T-cell (primary cell): ENCODE measurements at regions not wholly inside any gene's neighbourhood (a gene's known extent, or its start where the extent isn't known, plus 50 kb on each side); places are given as distances from the start of the nearest gene placed in this dataset.

ENCODE experiments used
- ATAC-seq, 4 experiments: fragments of 200-7000 bp in 3 of 4; fragments of 150-1000 bp in 1 of 4; cut with Tn5 transposase; replicated peaks in 1 of 4; 1 replicate in 3 of 4; 2 replicates in 1 of 4; pipeline ENCODE4 v1.10.0; 2021; ENCODE audit warnings: moderate library complexity in 3 of 4, mild to moderate bottlenecking in 2 of 4, moderate number of reproducible peaks in 1 of 4
- CTCF ChIA-PET, 2 donors: fragments of 300-600 bp; sonication (Branson Sonifier 250); formaldehyde crosslinking; loops; one replicate each; lab custom pipeline; 2022; ENCODE audit warnings: antibody characterized with exemption in 2 of 2; lab: Charles Lee
- POLR2A ChIA-PET, 2 donors: fragments of 300-600 bp; sonication (Branson Sonifier 250); formaldehyde crosslinking; loops; one replicate each; lab custom pipeline; 2022; ENCODE audit warnings: antibody characterized with exemption in 2 of 2; lab: Charles Lee
- DNase-seq, 35 experiments: peaks; one replicate each; pipeline versions ENCODE4 v3.0.0 to v3.0.0-alpha.2; 2013 to 2023
- H3K27ac ChIP-seq: one replicate; pipeline ENCODE4 v1.5.1; 2013; ENCODE audit warnings: low read length
- H3K27me3 ChIP-seq, 2 experiments: replicated peaks in 1 of 2; 1 replicate in 1 of 2; 2 replicates in 1 of 2; pipeline versions ENCODE4 v1.6.1 to v1.7.0; 2013; ENCODE audit warnings: low read length in 1 of 2, mixed read lengths in 1 of 2; ENCODE audit not compliant: control insufficient read depth in 2 of 2, insufficient read depth in 2 of 2; ENCODE audit errors: extremely low read depth in 1 of 2
- H3K36me3 ChIP-seq, 2 donors: 1 replicate in 1 of 2; 2 replicates in 1 of 2; pipeline versions ENCODE4 v1.6.1 to v1.7.0; 2013; ENCODE audit warnings: low read length in 1 of 2; ENCODE audit not compliant: control insufficient read depth in 2 of 2, insufficient read depth in 1 of 2; ENCODE audit errors: extremely low read depth in 1 of 2
- H3K4me1 ChIP-seq, 2 experiments: 1 replicate in 1 of 2; 2 replicates in 1 of 2; pipeline versions ENCODE4 v1.6.1 to v1.7.0; 2013; ENCODE audit warnings: low read length in 2 of 2, mixed read lengths in 1 of 2; ENCODE audit not compliant: insufficient read depth in 2 of 2, control insufficient read depth in 1 of 2; ENCODE audit errors: extremely low read depth in 1 of 2
- H3K4me3 ChIP-seq, 2 donors: 1 replicate in 1 of 2; 2 replicates in 1 of 2; pipeline versions ENCODE4 v1.5.1 to v1.7.0; 2013; ENCODE audit warnings: mild to moderate bottlenecking in 2 of 2, low read length in 1 of 2, moderate library complexity in 1 of 2; ENCODE audit not compliant: control insufficient read depth in 1 of 2; ENCODE audit errors: extremely low read depth in 1 of 2
- H3K9me3 ChIP-seq: 2 replicates; pipeline ENCODE4 v1.7.0; 2013
- H3K27ac Mint-ChIP-seq, 2 donors: one replicate each; pipeline ENCODE4 v1.8.0; 2020 to 2021; ENCODE audit warnings: mild to moderate bottlenecking in 2 of 2, mixed read lengths in 2 of 2
- H3K27me3 Mint-ChIP-seq, 2 donors: one replicate each; pipeline ENCODE4 v1.8.0; 2021 to 2022; ENCODE audit warnings: mixed read lengths in 2 of 2
- H3K36me3 Mint-ChIP-seq: one replicate; pipeline ENCODE4 v1.8.0; 2021; ENCODE audit warnings: mixed read lengths
- H3K4me1 Mint-ChIP-seq, 3 donors: one replicate each; pipeline ENCODE4 v1.8.0; 2020 to 2022; ENCODE audit warnings: mixed read lengths in 3 of 3, mild to moderate bottlenecking in 1 of 3
- H3K4me3 Mint-ChIP-seq, 3 donors: one replicate each; pipeline ENCODE4 v1.8.0; 2020 to 2022; ENCODE audit warnings: mild to moderate bottlenecking in 3 of 3, mixed read lengths in 3 of 3, moderate library complexity in 3 of 3
- H3K9me3 Mint-ChIP-seq, 3 donors: one replicate each; pipeline ENCODE4 v1.8.0; 2020 to 2022; ENCODE audit warnings: mixed read lengths in 3 of 3
- WGBS: methylation state at CpG from one replicate; pipeline ENCODE4 v1.1.5; 2013; ENCODE audit warnings: missing lambda C conversion rate; ENCODE audit not compliant: insufficient coverage; 5-methylcytosine and 5-hydroxymethylcytosine counted together

DNA sequence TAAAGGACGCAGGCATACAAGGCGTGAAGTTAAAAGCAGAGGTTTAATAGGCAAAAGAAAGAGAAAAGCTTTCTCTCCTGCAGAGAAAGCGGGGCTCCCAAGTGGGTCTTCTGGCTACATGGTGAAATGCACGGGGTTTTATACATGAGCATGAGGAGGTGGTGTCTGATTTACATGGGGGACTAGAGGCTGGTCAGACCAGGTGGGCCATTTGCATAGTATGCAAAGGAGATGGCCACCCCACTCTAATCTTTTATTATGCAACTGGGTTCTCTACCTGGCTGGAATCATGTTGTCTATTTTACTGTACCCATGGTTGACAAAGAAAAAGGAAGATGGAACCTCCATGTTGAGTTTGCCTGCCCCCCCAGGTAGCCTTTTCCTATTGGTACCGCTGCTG, 356.2 kb downstream of the KCNJ3 start:
- WGBS: no CpG with 5 or more reads among the region's 5 CpGs
- DNase-seq: no peak
- Histone ChIP-seq H3K9me3 (no peaks in the 10 kb centered on the region), H3K4me1 (no peaks in the 10 kb centered on the region), H3K4me3 (no peak overlapping the region), H3K27me3 (no peaks in the 10 kb centered on the region), H3K36me3 (no peaks in the 10 kb centered on the region), H3K27ac (no peak overlapping the region)
- ChIA-PET CTCF (no interaction called here), POLR2A (no interaction called here)
- Mint-ChIP-seq H3K36me3 (no peaks in the 10 kb centered on the region), H3K27me3 (no peaks in the 10 kb centered on the region), H3K4me1 (no peaks in the 10 kb centered on the region), H3K27ac (no peak overlapping the region), H3K9me3 (peaks cover 5 to 9% (median 7%) of the 10 kb centered on the region in 3 donors), H3K4me3 (no peak overlapping the region)
- ATAC-seq: no peak

DNA sequence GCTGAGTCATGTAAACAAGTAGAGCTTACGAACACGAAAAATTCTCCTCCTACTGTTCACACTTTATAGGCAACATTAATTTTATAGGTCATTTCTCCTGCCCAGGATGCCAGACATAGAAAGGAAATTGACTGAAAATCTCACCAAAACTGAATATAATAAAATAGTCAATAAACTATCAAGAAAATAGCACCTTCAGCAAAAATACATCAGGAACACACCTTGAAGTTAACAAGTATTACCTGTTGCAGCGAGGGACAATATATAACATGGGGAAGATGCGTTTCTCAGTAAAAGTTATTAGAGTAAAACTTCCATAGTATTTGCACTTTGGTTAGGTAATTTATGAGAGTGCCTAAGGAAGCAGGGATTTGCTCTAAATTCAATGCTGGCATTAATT, 344.6 kb downstream of the KCNJ3 start:
- Histone ChIP-seq H3K4me1 (no peaks in the 10 kb centered on the region), H3K9me3 (no peaks in the 10 kb centered on the region), H3K27me3 (no peaks in the 10 kb centered on the region), H3K36me3 (no peaks in the 10 kb centered on the region), H3K4me3 (no peak overlapping the region), H3K27ac (no peak overlapping the region)
- no CpG with 5 or more reads among the region's 4 CpGs for WGBS
- ATAC-seq (no peak), DNase-seq (no peak)
- H3K27ac Mint-ChIP-seq: no peak overlapping the region
- no peak overlapping the region for H3K4me3 Mint-ChIP-seq
- no peaks in the 10 kb centered on the region for H3K4me1 Mint-ChIP-seq
- no peaks in the 10 kb centered on the region for H3K36me3 Mint-ChIP-seq
- POLR2A ChIA-PET: no interaction called here
- H3K9me3 Mint-ChIP-seq: peaks cover 0 to 10% (median 8%) of the 10 kb centered on the region in 3 donors
- H3K27me3 Mint-ChIP-seq: no peaks in the 10 kb centered on the region
- CTCF ChIA-PET: no interaction called here

DNA sequence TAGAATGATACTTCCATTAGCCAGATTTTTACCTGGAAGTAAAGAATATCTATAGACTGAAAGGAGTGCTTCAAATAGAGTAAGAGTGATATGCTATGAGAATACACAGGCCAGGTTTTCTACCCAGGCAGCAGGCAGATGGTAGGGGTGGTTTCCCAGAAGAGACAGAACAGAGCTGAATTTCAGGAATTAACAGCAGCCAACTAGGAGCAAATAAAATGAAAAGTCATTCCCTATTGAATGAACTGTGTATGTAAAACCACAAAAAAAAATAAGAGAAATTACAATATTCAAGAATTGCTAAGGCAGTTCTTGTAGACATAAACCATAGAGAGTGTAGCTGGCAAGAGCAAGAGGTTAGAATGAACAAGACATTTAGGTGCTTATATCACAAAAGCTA, 336.8 kb downstream of the KCNJ3 start:
- ATAC-seq (no peak), DNase-seq (no peak)
- Histone ChIP-seq H3K36me3 (no peaks in the 10 kb centered on the region), H3K4me1 (no peaks in the 10 kb centered on the region), H3K4me3 (no peak overlapping the region), H3K27ac (no peak overlapping the region), H3K9me3 (no peaks in the 10 kb centered on the region), H3K27me3 (no peaks in the 10 kb centered on the region)
- POLR2A ChIA-PET: no interaction called here
- Mint-ChIP-seq H3K9me3 (peaks cover 7 to 8% (median 8%) of the 10 kb centered on the region in 3 donors), H3K27me3 (no peaks in the 10 kb centered on the region), H3K4me3 (no peak overlapping the region), H3K27ac (no peak overlapping the region), H3K4me1 (no peaks in the 10 kb centered on the region), H3K36me3 (no peaks in the 10 kb centered on the region)
- CTCF ChIA-PET: no interaction called here

DNA sequence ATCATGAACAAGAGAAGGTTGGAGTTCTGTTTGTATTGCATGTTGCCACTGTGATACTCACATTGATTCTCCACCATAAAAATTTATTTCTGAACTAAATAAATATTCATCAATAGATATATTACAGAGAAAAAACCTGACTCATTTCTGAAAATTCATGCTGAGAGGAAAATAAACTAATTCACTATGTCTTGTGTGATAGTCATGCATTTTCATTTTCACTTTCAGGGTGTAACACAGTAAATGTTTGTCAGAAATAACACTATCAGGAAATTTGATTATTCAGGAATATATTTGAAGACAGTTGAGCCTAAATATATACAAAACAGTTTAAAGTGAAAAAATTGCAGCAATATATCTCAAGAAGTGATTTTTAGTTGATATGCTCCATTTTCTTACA, 335.2 kb downstream of the KCNJ3 start:
- peaks cover 3 to 10% (median 8%) of the 10 kb centered on the region in 3 donors for H3K9me3 Mint-ChIP-seq
- Histone ChIP-seq H3K4me1 (no peaks in the 10 kb centered on the region), H3K36me3 (no peaks in the 10 kb centered on the region), H3K27me3 (no peaks in the 10 kb centered on the region), H3K4me3 (no peak overlapping the region), H3K9me3 (no peaks in the 10 kb centered on the region), H3K27ac (no peak overlapping the region)
- no peak overlapping the region for H3K27ac Mint-ChIP-seq
- no peaks in the 10 kb centered on the region for H3K4me1 Mint-ChIP-seq
- ChIA-PET CTCF (no interaction called here), POLR2A (no interaction called here)
- H3K4me3 Mint-ChIP-seq: no peak overlapping the region
- no peaks in the 10 kb centered on the region for H3K27me3 Mint-ChIP-seq
- H3K36me3 Mint-ChIP-seq: no peaks in the 10 kb centered on the region
- ATAC-seq (no peak), DNase-seq (no peak)

GRCh38 chr2:155030296-155030695, 331.8 kb downstream of the KCNJ3 start:
- Mint-ChIP-seq H3K4me1 (no peaks in the 10 kb centered on the region), H3K27me3 (no peaks in the 10 kb centered on the region)

GRCh38 chr2:155026651-155027174, 328.2 kb downstream of the KCNJ3 start:
- H3K27ac ChIP-seq: no peak overlapping the region
- H3K27me3 ChIP-seq: no peaks in the 10 kb centered on the region
- no peak for DNase-seq
- no peaks in the 10 kb centered on the region for H3K9me3 ChIP-seq
- Mint-ChIP-seq H3K4me3 (no peak overlapping the region), H3K4me1 (no peaks in the 10 kb centered on the region), H3K27me3 (no peaks in the 10 kb centered on the region), H3K9me3 (peaks cover 0 to 7% (median 0%) of the 10 kb centered on the region in 3 donors), H3K36me3 (no peaks in the 10 kb centered on the region), H3K27ac (no peak overlapping the region)
- H3K36me3 ChIP-seq: no peaks in the 10 kb centered on the region
- ChIA-PET CTCF (no interaction called here), POLR2A (no interaction called here)
- no CpG with 5 or more reads among the region's 1 CpG for WGBS
- no peak overlapping the region for H3K4me3 ChIP-seq
- no peak for ATAC-seq
- no peaks in the 10 kb centered on the region for H3K4me1 ChIP-seq

More at GRCh38 chr2:155030296-155030695, 331.8 kb downstream of the KCNJ3 start:
- H3K4me3 ChIP-seq: no peak overlapping the region
- no peaks in the 10 kb centered on the region for H3K27me3 ChIP-seq
- ChIA-PET POLR2A (no interaction called here), CTCF (no interaction called here)
- Mint-ChIP-seq H3K4me3 (no peak overlapping the region), H3K36me3 (no peaks in the 10 kb centered on the region), H3K9me3 (peaks cover 2 to 8% (median 3%) of the 10 kb centered on the region in 3 donors), H3K27ac (no peak overlapping the region)
- no peak for DNase-seq
- H3K27ac ChIP-seq: no peak overlapping the region
- H3K4me1 ChIP-seq: no peaks in the 10 kb centered on the region
- no peaks in the 10 kb centered on the region for H3K36me3 ChIP-seq
- no peak for ATAC-seq
- H3K9me3 ChIP-seq: no peaks in the 10 kb centered on the region

GRCh38 chr2:155023674-155024073, 325.2 kb downstream of the KCNJ3 start:
- Histone ChIP-seq H3K9me3 (no peaks in the 10 kb centered on the region), H3K27ac (no peak overlapping the region), H3K36me3 (no peaks in the 10 kb centered on the region), H3K27me3 (no peaks in the 10 kb centered on the region), H3K4me3 (no peak overlapping the region), H3K4me1 (no peaks in the 10 kb centered on the region)
- no peaks in the 10 kb centered on the region for H3K4me1 Mint-ChIP-seq
- CTCF ChIA-PET: no interaction called here
- DNase-seq (no peak), ATAC-seq (no peak)
- POLR2A ChIA-PET: no interaction called here
- H3K36me3 Mint-ChIP-seq: no peaks in the 10 kb centered on the region
- no peak overlapping the region for H3K4me3 Mint-ChIP-seq
- H3K9me3 Mint-ChIP-seq: peaks cover 0 to 6% (median 2%) of the 10 kb centered on the region in 3 donors
- no peaks in the 10 kb centered on the region for H3K27me3 Mint-ChIP-seq
- WGBS: 60% methylated on average over 1 of the region's 1 CpG
- no peak overlapping the region for H3K27ac Mint-ChIP-seq
